ENCODE measurements at regions not wholly inside any gene's neighbourhood (a gene's known extent, or its start where the extent isn't known, plus 50 kb on each side); places are given as distances from the start of the nearest gene placed in this dataset.

GRCh38 chr1:47660622-47661021, 222.8 kb downstream of the FOXD2 start:
- no peak for TF ChIP-seq CTCF (IDR thresholded peaks at IDR 0.05)
- no peak for TF ChIP-seq POLR2A (IDR thresholded peaks at IDR 0.05)

All from Peyer's patch (tissue), 4 donors.